ENCODE measurements at regions not wholly inside any gene's neighbourhood (a gene's known extent, or its start where the extent isn't known, plus 50 kb on each side); places are given as distances from the start of the nearest gene placed in this dataset.
"Not testable (repeated sequence)": the region's sequence is repeated elsewhere in the genome, so short reads cannot be mapped to it uniquely, and the experiment has no call there.

- TF ChIP-seq EZH2 (IDR thresholded peaks at IDR 0.05; ENCODE audit: insufficient read depth, low read length), result no peak
- no peak for TF ChIP-seq CTCF (IDR thresholded peaks at IDR 0.05; ENCODE audit: insufficient read depth, low read depth, low read length)
- H2AFZ ChIP-seq (ENCODE audit: low read depth, low read length), result no peak overlapping the region
- peaks cover 27% of the 10 kb centered on the region for H3K27me3 Mint-ChIP-seq (ENCODE audit: low read depth, unreplicated experiment)
- DNase-seq (ENCODE audit: low read depth) (no peak), FAIRE-seq (no peak)
- H3K9me3 Mint-ChIP-seq (ENCODE audit: unreplicated experiment), result peaks cover 2% of the 10 kb centered on the region
- H3K27ac Mint-ChIP-seq (ENCODE audit: unreplicated experiment), result no peak overlapping the region
- H3K4me3 ChIP-seq (ENCODE audit: insufficient read depth, low read depth, low read length), result no peak overlapping the region
- no peak overlapping the region for H3K27ac ChIP-seq (ENCODE audit: low read depth, low read length)
- H4K20me1 ChIP-seq (ENCODE audit: insufficient read depth, low read length), result no peaks in the 10 kb centered on the region
- H3K9ac ChIP-seq (ENCODE audit: low read length), result no peak overlapping the region
- no peak overlapping the region for H3K4me3 Mint-ChIP-seq (ENCODE audit: unreplicated experiment)
- H3K4me1 ChIP-seq (ENCODE audit: insufficient read depth, low read length), result no peaks in the 10 kb centered on the region
- no peaks in the 10 kb centered on the region for H3K36me3 Mint-ChIP-seq (ENCODE audit: low read depth, unreplicated experiment)
- no peaks in the 10 kb centered on the region for H3K9me3 ChIP-seq (ENCODE audit: insufficient read depth, low read depth, low read length)
- H3K79me2 ChIP-seq (ENCODE audit: insufficient read depth, low read length), result no peaks in the 10 kb centered on the region
- H3K4me1 Mint-ChIP-seq (ENCODE audit: low read depth, unreplicated experiment), result no peaks in the 10 kb centered on the region
- H3K36me3 ChIP-seq (ENCODE audit: insufficient read depth, low read length), result no peaks in the 10 kb centered on the region
- no peak overlapping the region for H3K4me2 ChIP-seq (ENCODE audit: low read length)
- no peaks in the 10 kb centered on the region for H3K27me3 ChIP-seq (ENCODE audit: insufficient read depth, low read length)
These were observed 151.1 kb upstream of the PRR20G start for GRCh38 chr3:127438951-127439350.

GRCh38 chr3:127438371-127438770 lies 150.5 kb upstream of the PRR20G start:
- TF ChIP-seq CTCF (IDR thresholded peaks at IDR 0.05; ENCODE audit: insufficient read depth, low read depth, low read length), result no peak
- TF ChIP-seq EZH2 (IDR thresholded peaks at IDR 0.05; ENCODE audit: insufficient read depth, low read length), result no peak
- Histone ChIP-seq H2AFZ (ENCODE audit: low read depth, low read length) (no peak overlapping the region), H3K9ac (ENCODE audit: low read length) (no peak overlapping the region), H3K4me1 (ENCODE audit: insufficient read depth, low read length) (no peaks in the 10 kb centered on the region), H4K20me1 (ENCODE audit: insufficient read depth, low read length) (no peaks in the 10 kb centered on the region), H3K4me3 (ENCODE audit: insufficient read depth, low read depth, low read length) (no peak overlapping the region), H3K4me2 (ENCODE audit: low read length) (no peak overlapping the region), H3K9me3 (ENCODE audit: insufficient read depth, low read depth, low read length) (no peaks in the 10 kb centered on the region), H3K79me2 (ENCODE audit: insufficient read depth, low read length) (no peaks in the 10 kb centered on the region), H3K36me3 (ENCODE audit: insufficient read depth, low read length) (no peaks in the 10 kb centered on the region), H3K27me3 (ENCODE audit: insufficient read depth, low read length) (no peaks in the 10 kb centered on the region), H3K27ac (ENCODE audit: low read depth, low read length) (no peak overlapping the region)
- H3K4me3 Mint-ChIP-seq (ENCODE audit: unreplicated experiment), result no peak overlapping the region
- no peak for DNase-seq (ENCODE audit: low read depth)
- peaks cover 2% of the 10 kb centered on the region for H3K9me3 Mint-ChIP-seq (ENCODE audit: unreplicated experiment)
- no peak for FAIRE-seq
- H3K27ac Mint-ChIP-seq (ENCODE audit: unreplicated experiment), result no peak overlapping the region
- H3K27me3 Mint-ChIP-seq (ENCODE audit: low read depth, unreplicated experiment), result peaks cover 23% of the 10 kb centered on the region
- no peaks in the 10 kb centered on the region for H3K4me1 Mint-ChIP-seq (ENCODE audit: low read depth, unreplicated experiment)
- no peaks in the 10 kb centered on the region for H3K36me3 Mint-ChIP-seq (ENCODE audit: low read depth, unreplicated experiment)

- not testable (repeated sequence) for H3K79me2 ChIP-seq (ENCODE audit: insufficient read depth, low read length); H3K36me3 ChIP-seq (ENCODE audit: insufficient read depth, low read length); FAIRE-seq; H3K4me3 Mint-ChIP-seq (ENCODE audit: unreplicated experiment); H3K27me3 ChIP-seq (ENCODE audit: insufficient read depth, low read length); H3K4me1 Mint-ChIP-seq (ENCODE audit: low read depth, unreplicated experiment); H3K9me3 ChIP-seq (ENCODE audit: insufficient read depth, low read depth, low read length); H3K9me3 Mint-ChIP-seq (ENCODE audit: unreplicated experiment); H3K4me2 ChIP-seq (ENCODE audit: low read length); H3K27ac ChIP-seq (ENCODE audit: low read depth, low read length); H3K27ac Mint-ChIP-seq (ENCODE audit: unreplicated experiment); H3K4me3 ChIP-seq (ENCODE audit: insufficient read depth, low read depth, low read length); H3K4me1 ChIP-seq (ENCODE audit: insufficient read depth, low read length); DNase-seq (ENCODE audit: low read depth); H3K36me3 Mint-ChIP-seq (ENCODE audit: low read depth, unreplicated experiment); H2AFZ ChIP-seq (ENCODE audit: low read depth, low read length); H4K20me1 ChIP-seq (ENCODE audit: insufficient read depth, low read length); H3K9ac ChIP-seq (ENCODE audit: low read length)
- H3K27me3 Mint-ChIP-seq (ENCODE audit: low read depth, unreplicated experiment), result peaks cover 15% of the 10 kb centered on the region
These were observed 147.5 kb upstream of the PRR20G start for GRCh38 chr3:127435299-127435698.
